BE2C (cell line): ENCODE measurements at regions not wholly inside any gene's neighbourhood (a gene's known extent, or its start where the extent isn't known, plus 50 kb on each side); places are given as distances from the start of the nearest gene placed in this dataset.
A peak's percentile ranks its signal among the peaks of the same experiment; 100 is the strongest.

Experiments
- DNase-seq: peaks from one replicate; pipeline ENCODE4 v3.0.0-alpha.2; 2020
- H3K27me3 ChIP-seq: fragments of 250-450 bp; sonication (Bioruptor Pico); 2 replicates; pipeline ENCODE4 v1.5.1; 2020; ENCODE audit warnings: mild to moderate bottlenecking
- H3K36me3 ChIP-seq: fragments of 250-450 bp; sonication (Bioruptor Pico); 2 replicates; pipeline ENCODE4 v1.5.1; 2020; ENCODE audit warnings: mild to moderate bottlenecking
- H3K4me1 ChIP-seq: fragments of 250-450 bp; sonication (Bioruptor Pico); 2 replicates; pipeline ENCODE4 v1.5.1; 2020
- H3K4me3 ChIP-seq: 2 replicates; pipeline ENCODE4 v1.5.1; 2011; ENCODE audit warnings: low read depth, low read length
- H3K9me3 ChIP-seq: fragments of 250-450 bp; sonication (Bioruptor Pico); 2 replicates; pipeline ENCODE4 v1.5.1; 2020
- TF ChIP-seq, protein P1 (sequence below): IDR thresholded peaks from 2 replicates; pipeline ENCODE4 v1.5.1; 2012; ENCODE audit warnings: mild to moderate bottlenecking, low read depth, low read length

- DNase-seq, result no peak
- Histone ChIP-seq H3K4me1 (no peaks in the 10 kb centered on the region), H3K9me3 (no peaks in the 10 kb centered on the region), H3K4me3 (peak overlapping the region; percentile 22), H3K36me3 (no peaks in the 10 kb centered on the region), H3K27me3 (no peaks in the 10 kb centered on the region)
- TF ChIP-seq, protein P1, sequence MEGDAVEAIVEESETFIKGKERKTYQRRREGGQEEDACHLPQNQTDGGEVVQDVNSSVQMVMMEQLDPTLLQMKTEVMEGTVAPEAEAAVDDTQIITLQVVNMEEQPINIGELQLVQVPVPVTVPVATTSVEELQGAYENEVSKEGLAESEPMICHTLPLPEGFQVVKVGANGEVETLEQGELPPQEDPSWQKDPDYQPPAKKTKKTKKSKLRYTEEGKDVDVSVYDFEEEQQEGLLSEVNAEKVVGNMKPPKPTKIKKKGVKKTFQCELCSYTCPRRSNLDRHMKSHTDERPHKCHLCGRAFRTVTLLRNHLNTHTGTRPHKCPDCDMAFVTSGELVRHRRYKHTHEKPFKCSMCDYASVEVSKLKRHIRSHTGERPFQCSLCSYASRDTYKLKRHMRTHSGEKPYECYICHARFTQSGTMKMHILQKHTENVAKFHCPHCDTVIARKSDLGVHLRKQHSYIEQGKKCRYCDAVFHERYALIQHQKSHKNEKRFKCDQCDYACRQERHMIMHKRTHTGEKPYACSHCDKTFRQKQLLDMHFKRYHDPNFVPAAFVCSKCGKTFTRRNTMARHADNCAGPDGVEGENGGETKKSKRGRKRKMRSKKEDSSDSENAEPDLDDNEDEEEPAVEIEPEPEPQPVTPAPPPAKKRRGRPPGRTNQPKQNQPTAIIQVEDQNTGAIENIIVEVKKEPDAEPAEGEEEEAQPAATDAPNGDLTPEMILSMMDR, result no peak
Measured at GRCh38 chr1:217115404-217116380, 392.5 kb upstream of the ESRRG start.

GRCh38 chr1:217109928-217110327, 386.7 kb upstream of the ESRRG start:
- H3K27me3 ChIP-seq, result peaks cover 3% of the 10 kb centered on the region
- no peak overlapping the region for H3K4me3 ChIP-seq
- H3K36me3 ChIP-seq, result no peaks in the 10 kb centered on the region
- H3K4me1 ChIP-seq, result no peaks in the 10 kb centered on the region
- TF ChIP-seq, protein P1, result no peak
- DNase-seq, result no peak
- H3K9me3 ChIP-seq, result no peaks in the 10 kb centered on the region

DNA sequence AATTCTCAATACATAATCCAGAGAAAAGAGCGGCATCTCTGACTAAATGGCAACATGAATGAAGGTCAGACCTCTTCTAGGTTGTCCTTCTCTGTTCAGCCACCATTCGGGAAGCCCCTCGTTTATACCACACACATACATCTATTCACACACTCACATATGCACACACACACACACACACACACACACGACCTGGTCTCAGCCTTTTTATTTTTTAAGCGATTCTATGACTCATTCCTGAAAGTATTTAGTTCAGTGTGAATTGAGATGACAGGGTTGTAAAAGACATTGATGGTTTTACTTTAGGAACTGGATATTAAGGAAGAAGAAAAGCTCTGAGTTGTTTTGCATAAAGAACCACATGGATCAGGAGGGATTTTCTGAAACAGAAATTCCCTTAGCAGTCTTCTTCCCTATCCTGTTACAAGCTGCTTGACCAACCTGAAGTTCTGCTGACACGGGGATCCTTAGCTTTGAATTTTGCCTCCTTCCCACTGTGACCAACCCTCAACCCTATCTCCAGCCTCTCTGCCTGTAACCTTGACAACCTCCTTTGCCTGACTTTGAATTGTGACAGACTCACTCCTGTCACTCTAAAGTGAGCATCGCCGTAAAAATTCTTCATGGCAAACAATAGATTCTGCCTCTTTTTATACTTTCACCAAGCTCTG, 383.1 kb upstream of the ESRRG start:
- Histone ChIP-seq H3K9me3 (no peaks in the 10 kb centered on the region), H3K27me3 (peaks cover 3% of the 10 kb centered on the region), H3K36me3 (no peaks in the 10 kb centered on the region), H3K4me3 (no peak overlapping the region), H3K4me1 (no peaks in the 10 kb centered on the region)
- TF ChIP-seq, protein P1, result no peak
- DNase-seq, result no peak

GRCh38 chr1:217105437-217105836, 382.2 kb upstream of the ESRRG start:
- TF ChIP-seq, protein P1, result no peak

GRCh38 chr1:217097819-217098218, 374.6 kb upstream of the ESRRG start:
- TF ChIP-seq, protein P1, result no peak
- DNase-seq, result no peak
- Histone ChIP-seq H3K36me3 (no peaks in the 10 kb centered on the region), H3K9me3 (no peaks in the 10 kb centered on the region), H3K4me3 (no peak overlapping the region), H3K4me1 (no peaks in the 10 kb centered on the region), H3K27me3 (peaks cover 9% of the 10 kb centered on the region)

More at GRCh38 chr1:217105437-217105836, 382.2 kb upstream of the ESRRG start:
- H3K9me3 ChIP-seq, result no peaks in the 10 kb centered on the region
- no peaks in the 10 kb centered on the region for H3K36me3 ChIP-seq
- H3K27me3 ChIP-seq, result peaks cover 4% of the 10 kb centered on the region
- H3K4me1 ChIP-seq, result no peaks in the 10 kb centered on the region
- DNase-seq, result no peak
- no peak overlapping the region for H3K4me3 ChIP-seq
